Cardiac muscle cell (in vitro differentiated cells and primary cell): ENCODE measurements at regions not wholly inside any gene's neighbourhood (a gene's known extent, or its start where the extent isn't known, plus 50 kb on each side); places are given as distances from the start of the nearest gene placed in this dataset.

Source experiments
- DNase-seq, 2 donors: peaks; one replicate each; pipeline versions ENCODE4 v3.0.0 to v3.0.0-alpha.2; 2010 to 2017; ENCODE audit warnings: low read depth in 1 of 2, low spot score in 1 of 2
- H3K27ac ChIP-seq: fragments of 200-600 bp; sonication (generic); 2 replicates; pipeline ENCODE4 v1.5.1; 2016
- H3K27me3 ChIP-seq: fragments of 200-600 bp; sonication (generic); 2 replicates; pipeline ENCODE4 v1.6.0; 2016; ENCODE audit warnings: control low read depth
- H3K36me3 ChIP-seq: fragments of 200-600 bp; sonication (generic); 2 replicates; pipeline ENCODE4 v1.5.1; 2016; ENCODE audit warnings: control low read depth
- H3K4me1 ChIP-seq: fragments of 200-600 bp; sonication (generic); 2 replicates; pipeline ENCODE4 v1.8.1; 2017; ENCODE audit warnings: low read depth, mild to moderate bottlenecking, mixed run types
- H3K4me3 ChIP-seq: fragments of 200-600 bp; sonication (generic); 2 replicates; pipeline ENCODE4 v1.5.1; 2016; ENCODE audit warnings: mild to moderate bottlenecking
- H3K9me3 ChIP-seq: fragments of 200-600 bp; sonication (generic); 2 replicates; pipeline ENCODE4 v1.5.1; 2017; ENCODE audit warnings: low read depth, mild to moderate bottlenecking, control low read depth
- TF ChIP-seq, protein P1 (sequence below): IDR thresholded peaks from 2 replicates; pipeline ENCODE4 v1.5.1; 2012; ENCODE audit warnings: low read depth, mild to moderate bottlenecking, low read length

DNA sequence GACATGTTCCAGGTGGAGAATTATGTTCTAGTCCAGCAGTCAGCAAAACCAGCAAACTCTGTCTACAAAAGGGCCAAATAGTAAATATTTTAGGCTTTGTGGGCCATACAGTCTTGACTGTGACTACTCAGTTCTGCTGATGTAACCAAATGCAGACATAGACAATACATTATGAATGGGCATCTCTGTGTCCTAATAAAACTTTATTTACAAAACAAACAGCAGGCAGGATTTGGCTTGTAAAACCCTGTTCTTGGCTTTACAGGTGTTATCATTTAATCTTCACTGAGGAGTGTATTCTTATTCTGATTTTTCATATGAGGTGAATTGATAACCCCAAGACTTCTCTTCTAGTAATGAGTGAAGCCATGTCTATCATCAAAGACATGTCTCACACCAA lies 278.6 kb downstream of the DUSP6 start:
- Histone ChIP-seq H3K4me3 (no peak overlapping the region), H3K27ac (no peak overlapping the region), H3K9me3 (peaks cover 5% of the 10 kb centered on the region), H3K36me3 (no peaks in the 10 kb centered on the region), H3K27me3 (no peaks in the 10 kb centered on the region), H3K4me1 (no peaks in the 10 kb centered on the region)
- no peak for DNase-seq
- TF ChIP-seq, protein P1, sequence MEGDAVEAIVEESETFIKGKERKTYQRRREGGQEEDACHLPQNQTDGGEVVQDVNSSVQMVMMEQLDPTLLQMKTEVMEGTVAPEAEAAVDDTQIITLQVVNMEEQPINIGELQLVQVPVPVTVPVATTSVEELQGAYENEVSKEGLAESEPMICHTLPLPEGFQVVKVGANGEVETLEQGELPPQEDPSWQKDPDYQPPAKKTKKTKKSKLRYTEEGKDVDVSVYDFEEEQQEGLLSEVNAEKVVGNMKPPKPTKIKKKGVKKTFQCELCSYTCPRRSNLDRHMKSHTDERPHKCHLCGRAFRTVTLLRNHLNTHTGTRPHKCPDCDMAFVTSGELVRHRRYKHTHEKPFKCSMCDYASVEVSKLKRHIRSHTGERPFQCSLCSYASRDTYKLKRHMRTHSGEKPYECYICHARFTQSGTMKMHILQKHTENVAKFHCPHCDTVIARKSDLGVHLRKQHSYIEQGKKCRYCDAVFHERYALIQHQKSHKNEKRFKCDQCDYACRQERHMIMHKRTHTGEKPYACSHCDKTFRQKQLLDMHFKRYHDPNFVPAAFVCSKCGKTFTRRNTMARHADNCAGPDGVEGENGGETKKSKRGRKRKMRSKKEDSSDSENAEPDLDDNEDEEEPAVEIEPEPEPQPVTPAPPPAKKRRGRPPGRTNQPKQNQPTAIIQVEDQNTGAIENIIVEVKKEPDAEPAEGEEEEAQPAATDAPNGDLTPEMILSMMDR = no peak

DNA sequence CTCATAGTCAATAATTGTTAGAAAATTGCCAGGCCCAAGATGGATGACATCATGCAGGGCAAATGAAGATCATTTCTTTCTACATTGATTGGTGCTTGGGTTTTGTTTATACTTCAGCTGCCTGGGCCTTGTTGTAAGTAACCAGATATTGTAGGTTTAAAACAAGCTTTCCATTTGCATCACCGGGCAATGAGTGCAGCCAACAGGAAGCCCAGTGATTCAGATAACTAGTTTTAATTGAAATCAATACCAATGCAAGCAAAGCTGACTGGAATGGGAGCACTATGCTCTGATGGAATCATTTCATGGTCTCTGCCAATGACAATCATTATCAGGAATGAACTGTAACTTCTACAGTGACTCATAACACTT lies 279.3 kb downstream of the DUSP6 start:
- TF ChIP-seq, protein P1 = no peak
- Histone ChIP-seq H3K27ac (no peak overlapping the region), H3K36me3 (no peaks in the 10 kb centered on the region), H3K4me1 (no peaks in the 10 kb centered on the region), H3K27me3 (no peaks in the 10 kb centered on the region), H3K4me3 (no peak overlapping the region), H3K9me3 (peaks cover 5% of the 10 kb centered on the region)
- DNase-seq = peak in 1 of 2 donors; percentile 27

DNA sequence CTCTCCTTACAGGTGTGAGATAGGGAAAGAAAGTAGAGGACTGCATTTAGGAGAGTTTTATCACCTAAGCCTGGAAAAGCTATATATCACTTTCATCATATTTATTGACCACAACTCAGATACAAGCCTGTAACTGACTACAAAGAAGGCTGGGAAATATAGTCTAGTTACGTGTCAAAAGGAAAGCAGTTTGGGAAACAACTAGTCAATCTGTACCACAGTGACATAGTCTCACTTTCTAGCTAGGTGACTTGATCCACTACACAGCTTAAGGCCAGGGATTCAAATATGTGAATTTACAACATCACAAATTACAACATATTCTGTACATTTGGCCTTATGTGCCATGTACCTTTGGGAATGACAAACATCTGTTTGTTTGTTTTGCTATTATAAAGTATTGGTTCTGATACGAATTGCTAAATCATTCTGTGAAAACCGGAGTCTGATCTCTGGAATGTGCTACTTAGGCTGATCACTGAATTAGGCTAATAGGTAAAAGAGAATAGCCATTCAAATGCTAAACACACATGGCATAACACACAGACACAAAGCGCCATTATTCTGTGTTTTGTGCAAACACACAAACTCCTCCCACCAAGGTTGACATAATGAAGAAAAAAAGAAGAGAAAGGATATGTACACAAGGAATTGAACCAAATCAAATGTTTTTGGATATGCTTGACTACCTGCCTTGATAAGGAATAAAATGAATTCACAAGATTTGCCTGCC lies 279.8 kb downstream of the DUSP6 start:
- Histone ChIP-seq H3K4me1 (no peaks in the 10 kb centered on the region), H3K27ac (no peak overlapping the region), H3K4me3 (no peak overlapping the region), H3K9me3 (peaks cover 2% of the 10 kb centered on the region), H3K36me3 (no peaks in the 10 kb centered on the region), H3K27me3 (no peaks in the 10 kb centered on the region)
- no peak for DNase-seq
- TF ChIP-seq, protein P1 = no peak

DNA sequence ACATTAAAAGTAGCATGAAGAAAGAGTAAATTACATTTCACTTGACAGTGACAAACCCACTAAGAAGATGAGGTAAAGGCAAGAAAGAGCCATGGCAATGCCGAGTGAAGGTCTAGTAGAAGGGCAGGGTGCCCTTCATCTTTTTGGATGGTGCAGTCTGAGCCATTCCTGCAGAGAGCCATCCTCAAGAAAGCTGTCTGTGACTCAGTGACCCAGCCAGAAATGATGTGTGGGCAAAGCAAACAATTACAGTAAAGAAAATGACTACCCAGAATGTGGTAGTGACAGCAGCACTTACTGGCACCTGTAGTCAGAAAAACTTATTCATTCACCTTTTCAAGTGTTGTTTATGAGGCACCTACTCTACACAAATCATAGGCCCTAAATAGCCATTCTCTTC lies 281.7 kb downstream of the DUSP6 start:
- Histone ChIP-seq H3K9me3 (no peaks in the 10 kb centered on the region), H3K4me1 (no peaks in the 10 kb centered on the region), H3K4me3 (no peak overlapping the region), H3K36me3 (no peaks in the 10 kb centered on the region), H3K27ac (no peak overlapping the region), H3K27me3 (no peaks in the 10 kb centered on the region)
- TF ChIP-seq, protein P1 = no peak
- no peak for DNase-seq

GRCh38 chr12:89069431-89069830 lies 282.9 kb downstream of the DUSP6 start:
- H3K36me3 ChIP-seq = no peaks in the 10 kb centered on the region
- H3K27ac ChIP-seq = no peak overlapping the region
- H3K4me3 ChIP-seq = no peak overlapping the region
- TF ChIP-seq, protein P1 = no peak
- no peaks in the 10 kb centered on the region for H3K27me3 ChIP-seq
- H3K9me3 ChIP-seq = no peaks in the 10 kb centered on the region
- DNase-seq = peak in 1 of 2 donors; percentile 30
- H3K4me1 ChIP-seq = no peaks in the 10 kb centered on the region
